K562 (cell line): ENCODE measurements at regions not wholly inside any gene's neighbourhood (a gene's known extent, or its start where the extent isn't known, plus 50 kb on each side); places are given as distances from the start of the nearest gene placed in this dataset.

ENCODE experiments used
- ATAC-seq: fragments of 200-7000 bp; cut with Tn5 transposase; 3 replicates; pipeline ENCODE4 v1.9.1; 2020; ENCODE audit warnings: moderate library complexity
- BruUV-seq: library from RNA; stranded (reverse); fragments of 400-500 nt; replicated peaks from 2 replicates; lab custom pipeline; 2021; lab: Mats Ljungman, UMichigan
- CTCF ChIA-PET: fragments of 300-600 bp; formaldehyde crosslinking; extraction: SDS; loops from one replicate; lab custom pipeline; 2021; ENCODE audit warnings: low intra/inter-chr PET ratio; lab: Yijun Ruan, JAX
- POLR2A ChIA-PET: fragments of 300-600, 350-650 bp; sonication (Branson Sonifier 250); formaldehyde crosslinking; extraction: SDS; loops from one replicate; lab custom pipeline; 2021; ENCODE audit warnings: antibody characterized with exemption, inconsistent platforms; lab: Yijun Ruan, JAX
- DNase-seq, 4 experiments: peaks; one replicate each; pipeline versions ENCODE4 v3.0.0 to v3.0.0-alpha.2; 2011 to 2018; ENCODE audit warnings: low spot score in 3 of 4, mixed read lengths in 3 of 4; ENCODE audit errors: extremely low read depth in 1 of 4
- FAIRE-seq: peaks from 2 replicates; lab custom pipeline; 2011; peaks lifted over from hg19 to GRCh38; lab: Jason Lieb, UNC
- H2AFZ ChIP-seq: 2 replicates; pipeline ENCODE4 v1.6.0; 2011; ENCODE audit warnings: low read depth, low read length, control low read depth, inconsistent platforms
- H3K27ac ChIP-seq: fragments of 200-600 bp; 3 replicates; pipeline ENCODE4 v1.8.0; 2011; ENCODE audit warnings: low read depth, mild to moderate bottlenecking, control low read depth, inconsistent platforms, low read length, moderate library complexity, mixed read lengths; ENCODE audit errors: extremely low read depth
- H3K27me3 ChIP-seq, 2 experiments: fragments of 300-600 bp in 1 of 2; 2 replicates in 1 of 2; 3 replicates in 1 of 2; pipeline versions ENCODE4 v1.6.0 to v1.8.0; 2011; ENCODE audit warnings: inconsistent platforms in 2 of 2, low read length in 2 of 2, mild to moderate bottlenecking in 1 of 2, mixed read lengths in 1 of 2, moderate library complexity in 1 of 2; ENCODE audit not compliant: control insufficient read depth in 2 of 2, insufficient read depth in 2 of 2
- H3K36me3 ChIP-seq: fragments of 300-600 bp; 3 replicates; pipeline ENCODE4 v1.8.0; 2011; ENCODE audit warnings: mild to moderate bottlenecking, low read length, inconsistent platforms; ENCODE audit not compliant: control insufficient read depth, insufficient read depth
- H3K4me1 ChIP-seq, 2 experiments: fragments of 200-600 bp in 1 of 2; replicated peaks in 1 of 2; 2 replicates in 1 of 2; 3 replicates in 1 of 2; pipeline versions ENCODE4 v1.5.1 to v1.8.0; 2011; ENCODE audit warnings: inconsistent platforms in 2 of 2, low read length in 2 of 2, mild to moderate bottlenecking in 1 of 2, mixed read lengths in 1 of 2, moderate library complexity in 1 of 2; ENCODE audit not compliant: control insufficient read depth in 2 of 2, insufficient read depth in 2 of 2
- H3K4me2 ChIP-seq: 2 replicates; pipeline ENCODE4 v1.6.1; 2011; ENCODE audit warnings: low read length, control low read depth, inconsistent platforms, mixed read lengths; ENCODE audit not compliant: insufficient read depth
- H3K4me3 ChIP-seq: fragments of 200-600 bp; sonication (generic), shearing (Covaris generic); 2 replicates; pipeline ENCODE4 v1.5.1; 2016; ENCODE audit warnings: control low read depth, inconsistent platforms
- H3K79me2 ChIP-seq: fragments of 200-600 bp; 3 replicates; pipeline ENCODE4 v1.8.0; 2011; ENCODE audit warnings: low read length, inconsistent platforms; ENCODE audit not compliant: control insufficient read depth, insufficient read depth
- H3K9ac ChIP-seq, 2 experiments: 2 replicates each; pipeline versions ENCODE4 v1.6.0 to v1.6.1; 2011; ENCODE audit warnings: low read depth in 2 of 2, low read length in 2 of 2, control low read depth in 1 of 2, inconsistent platforms in 1 of 2, mild to moderate bottlenecking in 1 of 2, mixed read lengths in 1 of 2; ENCODE audit not compliant: insufficient read depth in 1 of 2
- H3K9me1 ChIP-seq: one replicate; pipeline ENCODE4 v1.6.0; 2011; ENCODE audit warnings: inconsistent platforms, mild to moderate bottlenecking, low read length, moderate library complexity; ENCODE audit not compliant: control insufficient read depth, insufficient read depth
- H3K9me3 ChIP-seq: replicated peaks from 2 replicates; pipeline ENCODE4 v1.5.1; 2011; ENCODE audit warnings: low read depth, low read length, inconsistent platforms; ENCODE audit not compliant: control insufficient read depth, insufficient read depth
- H4K20me1 ChIP-seq: replicated peaks from 2 replicates; pipeline ENCODE4 v1.6.1; 2011; ENCODE audit warnings: low read length, inconsistent platforms, mixed read lengths; ENCODE audit not compliant: control insufficient read depth, insufficient read depth
- ATF3 ChIP-seq, 2 experiments: fragments of 450-650 bp in 1 of 2; sonication (generic) in 1 of 2; formaldehyde crosslinking in 1 of 2; IDR thresholded peaks in 1 of 2; conservative IDR thresholded peaks in 1 of 2; 2 replicates each; pipeline versions ENCODE4 v1.6.1 to v1.8.1; 2016 to 2023; ENCODE audit warnings: mild to moderate bottlenecking in 2 of 2, moderate library complexity in 2 of 2, inconsistent platforms in 1 of 2, missing genetic modification reagents in 1 of 2
- C11orf30 ChIP-seq: fragments of 450-650 bp; IDR thresholded peaks from 2 replicates; pipeline ENCODE4 v1.6.1; 2016; ENCODE audit warnings: low read depth, mild to moderate bottlenecking
- MAFF ChIP-seq: IDR thresholded peaks from 2 replicates; pipeline ENCODE4 v1.6.1; 2012; ENCODE audit warnings: low read length, improper control_type of control experiment
- MAFG ChIP-seq: fragments of 450-650 bp; conservative IDR thresholded peaks from 2 replicates; pipeline ENCODE4 v1.6.1; 2016; ENCODE audit warnings: missing genetic modification characterization, missing compliant biosample characterization
- MCM7 ChIP-seq, 2 experiments: fragments of 450-650 bp; IDR thresholded peaks; 2 replicates each; pipeline ENCODE4 v1.6.1; 2016 to 2018
- ZNF316 ChIP-seq: fragments of 450-650 bp; IDR thresholded peaks from 2 replicates; pipeline ENCODE4 v1.6.1; 2016
- WGBS: fragments of 100-300 bp; shearing (Covaris generic); methylation state at CpG from one replicate; pipeline ENCODE4 v1.1.6; 2016; ENCODE audit warnings: low coverage, mixed read lengths; ENCODE audit not compliant: insufficient coverage; ENCODE audit errors: missing lambda C conversion rate; 5-methylcytosine and 5-hydroxymethylcytosine counted together
- in situ Hi-C: fragments of 300-500 bp; cut with MboI; formaldehyde crosslinking; loops from 4 replicates; pipeline ENCODE4 v1.15.0; 2018; ENCODE audit warnings: inconsistent platforms, mixed read lengths
- intact Hi-C: fragments of 100-400 bp; cut with micrococcal nuclease; formaldehyde crosslinking; loops from 2 replicates; pipeline ENCODE4 v1.14.2; 2022

GRCh38 chr2:102091908-102092307 is 50.6 kb upstream of the IL1R1 start:
- intact Hi-C loops: no loop called here
- Histone ChIP-seq H3K4me2 (no peak overlapping the region), H3K4me3 (no peak overlapping the region), H3K27me3 (no peaks in the 10 kb centered on the region), H3K9me1 (no peaks in the 10 kb centered on the region), H3K27ac (no peak overlapping the region), H3K9me3 (no peaks in the 10 kb centered on the region; the same call in 1 of the 2 replicates), H3K79me2 (no peaks in the 10 kb centered on the region), H4K20me1 (no peaks in the 10 kb centered on the region), H2AFZ (no peak overlapping the region), H3K36me3 (no peaks in the 10 kb centered on the region), H3K9ac (no peak overlapping the region), H3K4me1 (peaks cover 2 to 3% of the 10 kb centered on the region in 2 experiments; a peak in 2 of 5 replicates)
- no peak for ATAC-seq
- CTCF ChIA-PET: no interaction called here
- FAIRE-seq: no peak
- POLR2A ChIA-PET: interaction anchor here (1.0 kb wide), 1 partner anchor 12 kb away, joined by 3 read pairs; no protein-coding TSS in a partner anchor
- TF ChIP-seq MCM7 (IDR thresholded peaks at IDR 0.05) (no peak), ATF3 (IDR thresholded peaks at IDR 0.05) (no peak), ATF3 (CRISPR knock-in tag; conservative IDR thresholded peaks at IDR 0.05) (no peak), MAFF (0 out of 2 replicates have a peak, but pooled peaks have one; percentile 4), C11orf30 (peak; percentile 43; the same call in 1 of the 2 replicates), MAFG (peak; percentile 26; the same call in 1 of the 2 replicates), ZNF316 (peak; percentile 68)
- no TSS peak for BruUV-seq
- 50% methylated on average over 1 of the region's 1 CpG for WGBS
- in situ Hi-C loops: no loop called here
- no peak for DNase-seq
